ENCODE measurements at regions not wholly inside any gene's neighbourhood (a gene's known extent, or its start where the extent isn't known, plus 50 kb on each side); places are given as distances from the start of the nearest gene placed in this dataset.

- DNase-seq, result no peak
Observed at GRCh38 chr10:128994598-128995143, 472.4 kb upstream of the MGMT start.

- no peak for DNase-seq
Observed at GRCh38 chr10:128995676-128996075, 471.4 kb upstream of the MGMT start.

GRCh38 chr10:128996092-128996491, 470.9 kb upstream of the MGMT start:
- DNase-seq, result no peak

- DNase-seq, result no peak
Observed at GRCh38 chr10:128998101-128998805, 468.8 kb upstream of the MGMT start.

- no peak for DNase-seq
Observed at GRCh38 chr10:129004398-129004797, 462.6 kb upstream of the MGMT start.

GRCh38 chr10:129005080-129005479, 462.0 kb upstream of the MGMT start:
- DNase-seq, result no peak

- no peak for DNase-seq
Observed at GRCh38 chr10:129005804-129006203, 461.2 kb upstream of the MGMT start.

- DNase-seq, result no peak
Observed at GRCh38 chr10:129018511-129018910, 448.5 kb upstream of the MGMT start.

GRCh38 chr10:129020651-129021330, 446.2 kb upstream of the MGMT start:
- DNase-seq, result no peak

GRCh38 chr10:129021594-129022304, 445.3 kb upstream of the MGMT start:
- DNase-seq, result no peak

GRCh38 chr10:129023082-129023481, 444.0 kb upstream of the MGMT start:
- DNase-seq, result no peak

GRCh38 chr10:129024046-129024445, 443.0 kb upstream of the MGMT start:
- DNase-seq, result no peak

GRCh38 chr10:129025787-129026186, 441.3 kb upstream of the MGMT start:
- DNase-seq, result no peak

GRCh38 chr10:129027906-129028305, 439.1 kb upstream of the MGMT start:
- no peak for DNase-seq

- no peak for DNase-seq
Observed at GRCh38 chr10:129028451-129028850, 438.6 kb upstream of the MGMT start.

GRCh38 chr10:129029051-129029450, 438.0 kb upstream of the MGMT start:
- no peak for DNase-seq

GRCh38 chr10:129029851-129030602, 437.0 kb upstream of the MGMT start:
- no peak for DNase-seq

GRCh38 chr10:129030603-129030895, 436.5 kb upstream of the MGMT start:
- DNase-seq, result no peak

- no peak for DNase-seq
Observed at GRCh38 chr10:129030996-129031843, 435.8 kb upstream of the MGMT start.

- no peak for DNase-seq
Observed at GRCh38 chr10:129031844-129032150, 435.2 kb upstream of the MGMT start.

- no peak for DNase-seq
Observed at GRCh38 chr10:129032372-129033313, 434.4 kb upstream of the MGMT start.

Data from GOT3 (cell line).